ENCODE measurements at regions not wholly inside any gene's neighbourhood (a gene's known extent, or its start where the extent isn't known, plus 50 kb on each side); places are given as distances from the start of the nearest gene placed in this dataset.
"Not testable (repeated sequence)": the region's sequence is repeated elsewhere in the genome, so short reads cannot be mapped to it uniquely, and the experiment has no call there.

GRCh38 chr13:58505262-58505920 is 873.8 kb downstream of the PCDH17 start:
- DNase-seq: not testable (repeated sequence)

- no peak for DNase-seq
These were observed 896.8 kb downstream of the PCDH17 start for GRCh38 chr13:58528351-58528750.

GRCh38 chr13:58531614-58532013 is 900.1 kb downstream of the PCDH17 start:
- DNase-seq: no peak

GRCh38 chr13:58542530-58542929 is 911.0 kb downstream of the PCDH17 start:
- no peak for DNase-seq

- DNase-seq: no peak
These were observed 915.9 kb downstream of the PCDH17 start for GRCh38 chr13:58547419-58547818.

- DNase-seq: no peak
These were observed 934.6 kb downstream of the PCDH17 start for GRCh38 chr13:58566176-58566575.

GRCh38 chr13:58573743-58574142 is 942.2 kb downstream of the PCDH17 start:
- DNase-seq: no peak

GRCh38 chr13:58574791-58575190 is 943.2 kb downstream of the PCDH17 start:
- no peak for DNase-seq

GRCh38 chr13:58579468-58579867 is 947.9 kb downstream of the PCDH17 start:
- no peak for DNase-seq

- no peak for DNase-seq
These were observed 952.4 kb downstream of the PCDH17 start for GRCh38 chr13:58583966-58584365.

- DNase-seq: no peak
These were observed 953.1 kb downstream of the PCDH17 start for GRCh38 chr13:58584610-58585009.

- no peak for DNase-seq
These were observed 955.6 kb downstream of the PCDH17 start for GRCh38 chr13:58587183-58587582.

- no peak for DNase-seq
These were observed 960.5 kb downstream of the PCDH17 start for GRCh38 chr13:58592052-58592451.

- no peak for DNase-seq
These were observed 961.2 kb downstream of the PCDH17 start for GRCh38 chr13:58592786-58593185.

GRCh38 chr13:58594747-58595600 is 963.4 kb downstream of the PCDH17 start:
- no peak for DNase-seq

- no peak for DNase-seq
These were observed 966.0 kb downstream of the PCDH17 start for GRCh38 chr13:58597552-58597951.

GRCh38 chr13:58598241-58598640 is 966.7 kb downstream of the PCDH17 start:
- no peak for DNase-seq

- no peak for DNase-seq
These were observed 979.6 kb downstream of the PCDH17 start for GRCh38 chr13:58611117-58611516.

- DNase-seq: no peak
These were observed 986.5 kb downstream of the PCDH17 start for GRCh38 chr13:58617880-58618665.

- no peak for DNase-seq
These were observed 988.0 kb downstream of the PCDH17 start for GRCh38 chr13:58619396-58620113.

- no peak for DNase-seq
These were observed 988.6 kb downstream of the PCDH17 start for GRCh38 chr13:58620176-58620575.

GRCh38 chr13:58625703-58626389 is 994.3 kb downstream of the PCDH17 start:
- no peak for DNase-seq

All from NCI-H146 (cell line).